Omental fat pad (tissue), 3 donors: ENCODE measurements at regions not wholly inside any gene's neighbourhood (a gene's known extent, or its start where the extent isn't known, plus 50 kb on each side); places are given as distances from the start of the nearest gene placed in this dataset.
"Not testable (repeated sequence)": the region's sequence is repeated elsewhere in the genome, so short reads cannot be mapped to it uniquely, and the experiment has no call there.

Experiments
- ATAC-seq: fragments of 150-250 bp; one replicate; pipeline ENCODE4 v1.9.1; 2016; ENCODE audit warnings: mild to moderate bottlenecking, moderate library complexity; ENCODE audit not compliant: low FRiP score
- DNase-seq: peaks from one replicate; pipeline ENCODE4 v3.0.0-alpha.2; 2019; ENCODE audit warnings: low spot score
- TF ChIP-seq, protein P1 (sequence below), 3 donors: fragments of 450-650 bp; IDR thresholded peaks; one replicate each; pipeline ENCODE4 v1.5.1; 2016 to 2017; ENCODE audit warnings: antibody characterized with exemption in 3 of 3, mild to moderate bottlenecking in 3 of 3, moderate library complexity in 2 of 3

GRCh38 chr20:59481067-59481466 lies 123.3 kb upstream of the PHACTR3 start:
- TF ChIP-seq, protein P1, sequence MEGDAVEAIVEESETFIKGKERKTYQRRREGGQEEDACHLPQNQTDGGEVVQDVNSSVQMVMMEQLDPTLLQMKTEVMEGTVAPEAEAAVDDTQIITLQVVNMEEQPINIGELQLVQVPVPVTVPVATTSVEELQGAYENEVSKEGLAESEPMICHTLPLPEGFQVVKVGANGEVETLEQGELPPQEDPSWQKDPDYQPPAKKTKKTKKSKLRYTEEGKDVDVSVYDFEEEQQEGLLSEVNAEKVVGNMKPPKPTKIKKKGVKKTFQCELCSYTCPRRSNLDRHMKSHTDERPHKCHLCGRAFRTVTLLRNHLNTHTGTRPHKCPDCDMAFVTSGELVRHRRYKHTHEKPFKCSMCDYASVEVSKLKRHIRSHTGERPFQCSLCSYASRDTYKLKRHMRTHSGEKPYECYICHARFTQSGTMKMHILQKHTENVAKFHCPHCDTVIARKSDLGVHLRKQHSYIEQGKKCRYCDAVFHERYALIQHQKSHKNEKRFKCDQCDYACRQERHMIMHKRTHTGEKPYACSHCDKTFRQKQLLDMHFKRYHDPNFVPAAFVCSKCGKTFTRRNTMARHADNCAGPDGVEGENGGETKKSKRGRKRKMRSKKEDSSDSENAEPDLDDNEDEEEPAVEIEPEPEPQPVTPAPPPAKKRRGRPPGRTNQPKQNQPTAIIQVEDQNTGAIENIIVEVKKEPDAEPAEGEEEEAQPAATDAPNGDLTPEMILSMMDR (IDR thresholded peaks at IDR 0.05) = no peak
- ATAC-seq (no peak), DNase-seq (no peak)

DNA sequence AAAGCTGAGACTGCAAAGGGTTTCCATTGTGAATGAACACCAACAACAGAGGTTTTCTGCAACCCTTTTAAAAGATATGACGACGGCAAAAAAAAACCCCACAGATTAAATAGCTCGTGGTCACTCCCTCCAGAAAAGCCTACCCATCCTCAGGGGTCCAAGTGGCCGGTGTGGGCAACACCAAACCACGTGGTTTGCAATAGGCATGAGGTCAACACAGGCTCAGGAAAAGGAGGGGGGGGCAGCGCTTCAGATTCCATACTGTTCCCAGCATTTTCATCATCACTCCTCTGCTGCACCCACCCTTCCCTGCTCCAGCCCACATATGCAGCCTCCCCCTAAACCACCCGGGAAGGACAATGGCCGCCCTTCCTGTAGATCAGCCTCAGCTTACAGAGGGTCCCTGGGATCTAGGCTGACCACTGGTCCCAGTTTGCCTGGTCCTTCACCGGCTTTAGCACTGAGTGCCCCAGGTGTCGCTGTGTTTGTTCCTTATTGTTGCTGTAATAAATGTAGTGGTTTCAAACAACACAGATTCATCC lies 122.8 kb upstream of the PHACTR3 start:
- DNase-seq = no peak
- TF ChIP-seq, protein P1 (IDR thresholded peaks at IDR 0.05) = no peak
- no peak for ATAC-seq

GRCh38 chr20:59482351-59483187 lies 121.8 kb upstream of the PHACTR3 start:
- ATAC-seq (no peak), DNase-seq (no peak)
- TF ChIP-seq, protein P1 (IDR thresholded peaks at IDR 0.05) = no peak

DNA sequence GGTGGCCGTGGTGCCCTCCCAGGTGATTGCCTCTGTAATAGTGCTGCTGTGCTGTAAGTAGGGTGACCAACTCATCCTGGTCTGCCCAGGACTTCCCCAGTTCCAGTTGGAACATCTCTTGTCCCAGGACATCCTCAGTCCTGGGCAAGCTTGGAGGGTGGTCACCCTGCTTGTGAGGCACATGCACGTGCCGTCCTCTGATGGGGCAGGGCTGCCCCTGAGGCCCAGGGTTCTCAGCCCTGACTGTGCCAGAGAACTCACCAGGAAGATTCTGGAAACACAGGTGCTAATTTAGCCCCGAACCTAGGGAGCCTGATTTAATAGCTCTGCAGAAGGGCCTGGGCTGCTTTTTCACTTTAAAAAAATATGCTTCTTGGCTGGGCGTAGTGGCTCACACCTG lies 120.9 kb upstream of the PHACTR3 start:
- TF ChIP-seq, protein P1 (IDR thresholded peaks at IDR 0.05) = no peak
- ATAC-seq (no peak), DNase-seq (no peak)

- DNase-seq = no peak
Observed at GRCh38 chr20:59484228-59484627, 120.1 kb upstream of the PHACTR3 start.

DNA sequence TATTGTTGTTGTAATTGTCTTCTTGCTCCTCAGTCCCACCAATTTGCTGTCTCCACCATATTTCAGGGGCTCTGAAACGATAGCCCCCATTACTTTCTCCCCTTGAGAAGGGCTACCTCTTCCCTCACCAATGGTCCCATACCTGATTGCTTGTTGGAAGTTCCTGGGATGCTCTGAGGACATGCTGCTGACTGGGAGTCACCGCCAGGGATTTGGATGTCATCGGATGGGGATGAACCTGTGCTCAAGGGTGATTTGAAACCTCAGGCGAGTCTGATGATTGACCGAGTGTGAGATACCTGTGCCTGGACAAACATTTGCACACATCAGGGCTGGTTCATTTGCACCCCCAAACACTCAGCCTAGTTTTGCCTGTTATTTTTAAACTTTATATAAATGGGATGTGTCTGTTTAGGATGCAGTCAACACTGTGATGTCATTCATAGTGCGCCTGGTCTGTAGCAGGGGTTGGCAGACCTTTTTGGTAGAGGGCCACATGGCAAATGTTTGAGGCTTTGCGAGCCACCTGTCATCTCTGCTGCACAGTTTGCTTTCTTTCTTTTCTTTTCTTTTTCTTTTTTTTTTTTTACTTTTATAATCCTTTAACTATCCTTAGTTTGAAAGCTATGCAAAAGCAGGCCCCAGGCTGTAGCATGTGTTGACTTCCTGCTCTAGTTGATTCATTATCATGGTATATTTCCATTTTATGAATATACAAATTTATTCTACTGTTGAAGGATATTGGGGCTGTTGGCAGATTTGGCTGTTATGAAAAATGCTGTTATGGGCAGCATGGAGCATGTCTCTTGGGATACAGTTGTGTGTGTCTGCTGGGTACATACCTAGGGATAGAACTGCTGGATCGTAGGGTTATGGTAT lies 118.5 kb upstream of the PHACTR3 start:
- TF ChIP-seq, protein P1 (IDR thresholded peaks at IDR 0.05) = no peak
- no peak for DNase-seq
- ATAC-seq = no peak

More at GRCh38 chr20:59484228-59484627, 120.1 kb upstream of the PHACTR3 start:
- TF ChIP-seq, protein P1 (IDR thresholded peaks at IDR 0.05) = no peak
- ATAC-seq = no peak

DNA sequence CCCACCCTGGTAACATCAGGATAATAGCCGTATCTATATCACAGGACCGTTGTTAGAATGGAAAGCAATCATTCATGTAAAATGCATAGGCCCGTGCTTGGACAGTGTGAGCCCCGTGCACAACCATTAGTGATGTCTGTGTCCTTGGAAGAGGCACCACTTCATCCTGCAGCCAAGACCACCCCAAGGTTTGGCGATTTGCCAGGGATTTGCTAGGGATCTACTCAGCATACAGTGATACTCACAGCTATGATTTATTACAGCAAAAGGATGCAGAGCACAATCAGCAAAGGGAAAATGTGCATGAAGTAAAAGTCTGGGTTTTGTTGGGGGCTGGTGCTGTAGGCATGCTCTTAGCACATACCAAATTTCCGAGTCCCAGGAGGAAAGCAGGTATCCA lies 115.9 kb upstream of the PHACTR3 start:
- not testable (repeated sequence) for DNase-seq, ATAC-seq

GRCh38 chr20:59490196-59491004 lies 113.9 kb upstream of the PHACTR3 start:
- not testable (repeated sequence) for ATAC-seq, DNase-seq
